ENCODE measurements at regions not wholly inside any gene's neighbourhood (a gene's known extent, or its start where the extent isn't known, plus 50 kb on each side); places are given as distances from the start of the nearest gene placed in this dataset.
"Not testable (repeated sequence)": the region's sequence is repeated elsewhere in the genome, so short reads cannot be mapped to it uniquely, and the experiment has no call there.

DNA sequence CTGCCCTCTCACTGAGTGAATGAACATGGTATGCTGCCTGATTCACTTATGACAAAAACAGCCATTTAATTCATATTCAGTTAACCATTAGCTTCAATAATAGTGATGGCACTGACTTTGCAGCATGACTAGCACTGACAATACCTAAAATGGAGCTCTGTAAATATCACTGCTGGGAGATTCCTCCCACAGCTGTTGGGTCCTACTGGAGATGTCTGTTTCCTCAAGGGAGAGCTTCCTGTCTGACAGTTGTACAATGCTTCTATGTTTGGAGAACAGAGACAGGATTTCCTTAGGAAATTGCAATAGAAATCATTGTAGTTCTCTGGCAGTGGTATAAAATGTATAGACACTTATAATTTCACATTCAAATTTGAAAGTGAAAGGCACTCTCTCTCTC, 695.9 kb upstream of the CDH8 start:
- Histone ChIP-seq H3K9me2 (replicated peaks; ENCODE audit: insufficient read depth, low read length) (no peaks in the 10 kb centered on the region), H2AFZ (ENCODE audit: low read length) (no peak overlapping the region), H3K9me3 (replicated peaks; ENCODE audit: insufficient read depth, low read length) (no peaks in the 10 kb centered on the region), H3K9ac (ENCODE audit: low read length) (no peak overlapping the region), H3F3A (ENCODE audit: insufficient read depth, low read length) (no peaks in the 10 kb centered on the region), H4K20me1 (ENCODE audit: insufficient read depth, low read length) (no peaks in the 10 kb centered on the region), H3K79me2 (ENCODE audit: low read length) (no peaks in the 10 kb centered on the region), H3K4me2 (ENCODE audit: low read depth, low read length) (no peak overlapping the region), H3K4me3 (ENCODE audit: low read length) (no peak overlapping the region), H3K36me3 (replicated peaks; ENCODE audit: insufficient read depth, low read length) (no peaks in the 10 kb centered on the region), H3K27ac (ENCODE audit: low read length) (no peak overlapping the region), H3K4me1 (ENCODE audit: low read length) (no peaks in the 10 kb centered on the region), H3K27me3 (replicated peaks; ENCODE audit: insufficient read depth, low read length) (no peaks in the 10 kb centered on the region)
- TF ChIP-seq EZH2phosphoT487 (IDR thresholded peaks at IDR 0.05; ENCODE audit: low read length) (no peak), EZH2 (optimal IDR thresholded peaks at IDR 0.05; ENCODE audit: low read depth, low read length) (no peak), CTCF (IDR thresholded peaks at IDR 0.05; ENCODE audit: low read length) (no peak)
- DNase-seq: no peak

DNA sequence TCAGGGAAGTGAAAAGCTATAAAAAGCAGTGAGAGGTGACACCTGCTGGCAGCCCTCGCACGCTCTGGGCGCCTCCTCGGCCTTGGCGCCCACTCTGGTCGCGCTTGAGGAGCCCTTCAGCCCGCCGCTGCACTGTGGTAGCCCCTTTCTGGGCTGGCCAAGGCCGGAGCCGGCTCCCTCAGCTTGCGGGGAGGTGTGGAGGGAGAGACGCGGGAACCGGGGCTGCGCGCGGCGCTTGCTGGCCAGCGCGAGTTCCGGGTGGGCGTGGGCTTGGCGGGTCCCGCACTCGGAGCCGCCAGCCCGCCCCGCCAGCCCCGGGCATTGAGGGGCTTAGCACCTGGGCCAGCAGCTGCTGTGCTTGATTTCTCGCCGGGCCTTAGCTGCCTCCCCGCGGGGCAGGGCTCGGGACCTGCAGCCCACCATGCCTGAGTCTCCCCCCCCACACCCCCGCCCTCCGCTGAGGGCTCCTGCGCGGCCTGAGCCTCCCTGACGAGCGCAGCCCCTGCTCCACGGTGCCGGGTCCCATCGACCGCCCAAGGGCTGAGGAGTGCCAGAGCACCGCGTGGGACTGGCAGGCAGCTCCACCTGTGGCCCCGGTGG, 688.5 kb upstream of the CDH8 start:
- not testable (repeated sequence) for H3K27ac ChIP-seq (ENCODE audit: low read length); H3K4me2 ChIP-seq (ENCODE audit: low read depth, low read length); H3K9me2 ChIP-seq (replicated peaks; ENCODE audit: insufficient read depth, low read length); H3K36me3 ChIP-seq (replicated peaks; ENCODE audit: insufficient read depth, low read length); H3K27me3 ChIP-seq (replicated peaks; ENCODE audit: insufficient read depth, low read length); H3K9ac ChIP-seq (ENCODE audit: low read length); H3K79me2 ChIP-seq (ENCODE audit: low read length); H3F3A ChIP-seq (ENCODE audit: insufficient read depth, low read length); H2AFZ ChIP-seq (ENCODE audit: low read length); DNase-seq; H3K9me3 ChIP-seq (replicated peaks; ENCODE audit: insufficient read depth, low read length); H4K20me1 ChIP-seq (ENCODE audit: insufficient read depth, low read length); H3K4me3 ChIP-seq (ENCODE audit: low read length); H3K4me1 ChIP-seq (ENCODE audit: low read length)

DNA sequence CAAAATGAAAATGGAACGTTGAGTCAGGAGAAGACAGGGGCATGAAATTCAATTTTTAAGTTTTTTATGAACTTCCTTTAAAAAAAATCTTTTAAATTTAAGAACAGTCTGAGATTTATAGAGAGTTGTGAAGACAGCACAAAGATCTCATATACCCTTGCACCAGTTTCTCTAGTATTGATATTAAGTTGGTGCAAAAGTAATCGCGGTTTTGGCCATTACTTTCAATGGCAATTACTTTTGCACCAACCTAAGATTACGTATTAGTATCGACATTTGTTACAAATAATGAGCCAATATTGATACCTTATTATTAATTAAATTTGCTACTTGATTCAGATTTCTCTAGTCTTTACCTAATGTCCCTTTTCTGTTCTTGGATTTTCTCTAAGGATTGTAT, 684.4 kb upstream of the CDH8 start:
- Histone ChIP-seq H3K9me3 (replicated peaks; ENCODE audit: insufficient read depth, low read length) (no peaks in the 10 kb centered on the region), H4K20me1 (ENCODE audit: insufficient read depth, low read length) (no peaks in the 10 kb centered on the region), H3K9ac (ENCODE audit: low read length) (no peak overlapping the region), H3K4me1 (ENCODE audit: low read length) (no peaks in the 10 kb centered on the region), H3K9me2 (replicated peaks; ENCODE audit: insufficient read depth, low read length) (no peaks in the 10 kb centered on the region), H2AFZ (ENCODE audit: low read length) (no peak overlapping the region), H3F3A (ENCODE audit: insufficient read depth, low read length) (no peaks in the 10 kb centered on the region), H3K79me2 (ENCODE audit: low read length) (no peaks in the 10 kb centered on the region), H3K4me3 (ENCODE audit: low read length) (no peak overlapping the region), H3K36me3 (replicated peaks; ENCODE audit: insufficient read depth, low read length) (no peaks in the 10 kb centered on the region), H3K4me2 (ENCODE audit: low read depth, low read length) (no peak overlapping the region), H3K27me3 (replicated peaks; ENCODE audit: insufficient read depth, low read length) (no peaks in the 10 kb centered on the region), H3K27ac (ENCODE audit: low read length) (no peak overlapping the region)
- no peak for TF ChIP-seq EZH2 (optimal IDR thresholded peaks at IDR 0.05; ENCODE audit: low read depth, low read length)
- no peak for TF ChIP-seq CTCF (IDR thresholded peaks at IDR 0.05; ENCODE audit: low read length)
- no peak for TF ChIP-seq EZH2phosphoT487 (IDR thresholded peaks at IDR 0.05; ENCODE audit: low read length)
- DNase-seq: no peak

GRCh38 chr16:62717026-62717425, 680.8 kb upstream of the CDH8 start:
- Histone ChIP-seq H4K20me1 (ENCODE audit: insufficient read depth, low read length) (no peaks in the 10 kb centered on the region), H2AFZ (ENCODE audit: low read length) (no peak overlapping the region), H3K4me2 (ENCODE audit: low read depth, low read length) (no peak overlapping the region), H3K36me3 (replicated peaks; ENCODE audit: insufficient read depth, low read length) (no peaks in the 10 kb centered on the region), H3K27ac (ENCODE audit: low read length) (no peak overlapping the region), H3K9me3 (replicated peaks; ENCODE audit: insufficient read depth, low read length) (no peaks in the 10 kb centered on the region), H3K4me1 (ENCODE audit: low read length) (no peaks in the 10 kb centered on the region), H3K9ac (ENCODE audit: low read length) (no peak overlapping the region), H3K4me3 (ENCODE audit: low read length) (no peak overlapping the region), H3K9me2 (replicated peaks; ENCODE audit: insufficient read depth, low read length) (no peaks in the 10 kb centered on the region), H3K27me3 (replicated peaks; ENCODE audit: insufficient read depth, low read length) (no peaks in the 10 kb centered on the region), H3F3A (ENCODE audit: insufficient read depth, low read length) (no peaks in the 10 kb centered on the region), H3K79me2 (ENCODE audit: low read length) (no peaks in the 10 kb centered on the region)
- TF ChIP-seq EZH2phosphoT487 (IDR thresholded peaks at IDR 0.05; ENCODE audit: low read length) (no peak), EZH2 (optimal IDR thresholded peaks at IDR 0.05; ENCODE audit: low read depth, low read length) (no peak), CTCF (IDR thresholded peaks at IDR 0.05; ENCODE audit: low read length) (no peak)
- DNase-seq: no peak
